ENCODE measurements at regions not wholly inside any gene's neighbourhood (a gene's known extent, or its start where the extent isn't known, plus 50 kb on each side); places are given as distances from the start of the nearest gene placed in this dataset.

DNA sequence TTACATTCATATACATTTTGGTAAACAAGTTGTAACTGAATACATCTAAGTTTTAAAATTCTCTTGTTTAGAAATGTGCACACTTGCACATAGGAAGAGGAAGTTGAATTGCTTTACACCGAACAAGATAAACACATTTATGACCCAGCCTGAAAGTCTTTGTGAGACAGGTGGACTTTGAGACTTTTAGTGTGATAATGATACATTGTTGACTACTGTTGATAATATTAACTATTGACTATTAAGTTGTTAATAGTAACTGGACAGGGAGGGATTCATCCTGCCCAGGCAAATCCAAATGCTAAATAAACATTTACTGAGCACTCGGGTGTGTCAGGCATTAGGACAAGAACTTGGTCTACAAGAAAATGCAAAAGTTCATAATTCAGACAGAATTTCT is 68.0 kb downstream of the AVPR1A start:
- no peak overlapping the region for H3K4me3 ChIP-seq
- no peak for DNase-seq
- no peaks in the 10 kb centered on the region for H3K9me3 ChIP-seq
- peaks cover 1% of the 10 kb centered on the region for H3K4me1 ChIP-seq (ENCODE audit: insufficient read depth)
- no peak for TF ChIP-seq EP300 (IDR thresholded peaks at IDR 0.05)
- TF ChIP-seq POLR2A (IDR thresholded peaks at IDR 0.05), result no peak
- no peaks in the 10 kb centered on the region for H3K36me3 ChIP-seq
- 67 to 75% (median 70%) methylated on average over 2 of the region's 2 CpGs for WGBS, 3 donors
- H3K27me3 ChIP-seq, result no peaks in the 10 kb centered on the region
- no peak overlapping the region for H3K27ac ChIP-seq
- intact Hi-C loops (cut with DNase I), result no loop called here

DNA sequence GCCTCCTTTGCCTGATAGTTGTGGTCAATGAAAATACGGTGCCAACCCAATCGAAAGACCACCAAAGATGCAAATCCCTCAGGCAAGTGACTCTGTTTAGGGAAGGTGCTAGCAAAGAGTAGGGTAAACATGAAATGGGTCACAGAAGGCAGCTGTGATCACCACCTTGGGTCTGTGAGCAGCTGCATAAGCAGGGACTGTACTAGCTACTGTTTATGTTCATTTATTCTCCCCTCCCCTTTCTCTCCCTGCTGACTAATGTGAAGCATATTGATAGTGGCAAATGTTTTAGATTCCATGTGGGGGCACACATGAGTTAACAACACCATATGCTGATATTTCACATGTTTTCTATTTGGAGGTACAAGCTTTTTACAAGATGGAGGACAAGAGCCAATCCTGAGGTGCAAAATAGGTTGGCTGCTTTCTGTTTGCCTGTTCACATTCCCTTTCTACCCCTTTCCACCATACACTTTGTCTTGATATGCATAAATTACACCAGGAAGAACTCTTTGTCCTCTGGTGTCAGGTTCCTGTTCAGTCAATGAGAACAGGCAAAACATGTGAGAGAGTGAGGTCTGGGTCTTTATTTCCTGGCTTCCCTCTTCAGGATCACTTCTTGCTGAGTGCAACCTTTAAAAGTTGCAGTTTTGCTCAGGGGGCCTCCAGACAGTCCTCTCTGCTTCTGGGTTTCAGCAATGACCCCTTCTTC is 71.1 kb downstream of the AVPR1A start:
- no peak for DNase-seq
- Histone ChIP-seq H3K27me3 (no peaks in the 10 kb centered on the region), H3K4me3 (no peak overlapping the region), H3K27ac (no peak overlapping the region), H3K4me1 (ENCODE audit: insufficient read depth) (no peaks in the 10 kb centered on the region), H3K9me3 (no peaks in the 10 kb centered on the region), H3K36me3 (no peaks in the 10 kb centered on the region)
- intact Hi-C loops (cut with DNase I), result no loop called here
- TF ChIP-seq EP300 (IDR thresholded peaks at IDR 0.05) (no peak), POLR2A (IDR thresholded peaks at IDR 0.05) (no peak)
- TF ChIP-seq, protein P1, sequence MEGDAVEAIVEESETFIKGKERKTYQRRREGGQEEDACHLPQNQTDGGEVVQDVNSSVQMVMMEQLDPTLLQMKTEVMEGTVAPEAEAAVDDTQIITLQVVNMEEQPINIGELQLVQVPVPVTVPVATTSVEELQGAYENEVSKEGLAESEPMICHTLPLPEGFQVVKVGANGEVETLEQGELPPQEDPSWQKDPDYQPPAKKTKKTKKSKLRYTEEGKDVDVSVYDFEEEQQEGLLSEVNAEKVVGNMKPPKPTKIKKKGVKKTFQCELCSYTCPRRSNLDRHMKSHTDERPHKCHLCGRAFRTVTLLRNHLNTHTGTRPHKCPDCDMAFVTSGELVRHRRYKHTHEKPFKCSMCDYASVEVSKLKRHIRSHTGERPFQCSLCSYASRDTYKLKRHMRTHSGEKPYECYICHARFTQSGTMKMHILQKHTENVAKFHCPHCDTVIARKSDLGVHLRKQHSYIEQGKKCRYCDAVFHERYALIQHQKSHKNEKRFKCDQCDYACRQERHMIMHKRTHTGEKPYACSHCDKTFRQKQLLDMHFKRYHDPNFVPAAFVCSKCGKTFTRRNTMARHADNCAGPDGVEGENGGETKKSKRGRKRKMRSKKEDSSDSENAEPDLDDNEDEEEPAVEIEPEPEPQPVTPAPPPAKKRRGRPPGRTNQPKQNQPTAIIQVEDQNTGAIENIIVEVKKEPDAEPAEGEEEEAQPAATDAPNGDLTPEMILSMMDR (IDR thresholded peaks at IDR 0.05), result no peak
- 95 to 100% (median 97%) methylated on average over 2 of the region's 2 CpGs for WGBS, 3 donors

DNA sequence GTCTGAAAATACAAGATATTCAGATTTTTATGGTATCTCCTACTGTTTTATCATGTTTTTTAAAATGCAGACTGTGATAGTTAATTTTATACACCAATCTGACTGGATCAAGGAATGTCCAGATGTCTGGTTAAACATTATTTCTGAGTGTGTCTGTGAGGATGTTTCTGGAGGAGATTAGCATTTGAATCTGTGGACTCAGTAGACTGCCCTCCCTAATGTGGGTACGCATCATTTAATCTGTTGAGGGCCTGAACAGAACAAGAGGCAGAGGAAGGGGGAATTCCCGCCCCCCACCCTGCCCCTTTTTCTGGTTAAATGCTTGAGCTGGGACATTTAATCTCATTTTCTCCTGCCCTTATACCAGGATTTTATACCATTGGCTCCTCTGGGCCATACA is 72.1 kb downstream of the AVPR1A start:
- no peak for DNase-seq
- Histone ChIP-seq H3K4me1 (ENCODE audit: insufficient read depth) (no peaks in the 10 kb centered on the region), H3K9me3 (no peaks in the 10 kb centered on the region), H3K27me3 (no peaks in the 10 kb centered on the region), H3K27ac (no peak overlapping the region), H3K4me3 (no peak overlapping the region), H3K36me3 (no peaks in the 10 kb centered on the region)
- WGBS, 3 donors, result 96 to 97% (median 96%) methylated on average over 2 of the region's 2 CpGs
- intact Hi-C loops (cut with DNase I), result no loop called here
- TF ChIP-seq, protein P1 (IDR thresholded peaks at IDR 0.05), result no peak
- TF ChIP-seq EP300 (IDR thresholded peaks at IDR 0.05) (no peak), POLR2A (IDR thresholded peaks at IDR 0.05) (no peak)

DNA sequence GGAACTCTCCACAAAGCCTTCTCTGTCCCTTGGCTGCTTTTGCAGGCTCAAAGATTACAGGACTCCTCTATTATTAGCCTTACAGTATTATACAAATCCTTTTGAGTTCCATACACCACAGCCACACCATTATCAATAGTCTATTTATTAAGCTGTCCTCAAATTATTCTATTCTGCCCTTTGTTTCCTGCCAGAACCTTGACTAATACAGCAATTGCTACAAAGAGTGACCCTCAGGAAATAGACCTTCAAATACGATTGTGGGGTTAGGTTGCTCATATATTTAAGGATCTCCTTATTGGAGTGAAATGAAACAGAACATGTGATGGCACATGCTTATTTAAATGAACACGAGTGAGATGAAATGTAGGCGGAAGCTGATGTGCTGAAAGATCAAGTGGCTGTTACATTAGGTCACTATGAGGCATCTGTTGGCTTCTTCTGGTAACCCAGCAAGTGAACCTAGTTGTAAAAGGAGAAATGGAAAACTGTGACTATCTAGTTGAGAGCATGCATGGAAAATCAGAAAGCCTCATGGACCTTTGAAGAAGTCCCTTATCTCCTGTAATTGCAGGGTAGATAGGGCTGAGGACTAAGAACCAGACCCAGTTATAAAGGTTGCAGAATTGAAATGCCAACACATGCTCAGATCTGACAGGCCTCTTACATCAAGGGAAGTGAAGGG is 75.5 kb downstream of the AVPR1A start:
- no peaks in the 10 kb centered on the region for H3K9me3 ChIP-seq
- no peaks in the 10 kb centered on the region for H3K36me3 ChIP-seq
- no peak overlapping the region for H3K27ac ChIP-seq
- no peaks in the 10 kb centered on the region for H3K4me1 ChIP-seq (ENCODE audit: insufficient read depth)
- DNase-seq, result no peak
- H3K27me3 ChIP-seq, result no peaks in the 10 kb centered on the region
- WGBS, 3 donors, result 85 to 89% (median 86%) methylated on average over 3 of the region's 3 CpGs
- TF ChIP-seq EP300 (IDR thresholded peaks at IDR 0.05) (no peak), POLR2A (IDR thresholded peaks at IDR 0.05) (no peak)
- TF ChIP-seq, protein P1 (IDR thresholded peaks at IDR 0.05), result no peak
- no peak overlapping the region for H3K4me3 ChIP-seq
- intact Hi-C loops (cut with DNase I), result no loop called here

DNA sequence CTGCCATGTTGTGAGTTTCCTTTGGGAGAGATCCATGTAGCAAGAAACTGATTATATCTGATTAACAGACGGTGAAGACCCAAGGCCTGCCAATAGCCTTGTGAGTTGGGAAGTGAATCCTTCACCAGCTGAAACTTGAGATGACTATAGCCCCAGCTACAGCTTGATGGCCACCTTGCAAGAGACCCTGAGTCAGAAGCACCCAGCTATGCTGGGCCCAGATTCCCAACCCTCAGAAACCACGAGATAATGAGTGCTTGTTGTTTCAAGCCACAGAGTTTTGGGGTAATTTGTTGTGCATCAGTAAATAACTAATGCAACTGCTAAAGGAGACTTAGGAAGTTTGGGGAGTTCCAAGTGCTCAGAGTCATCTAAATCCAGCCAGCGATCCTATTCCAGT is 80.3 kb downstream of the AVPR1A start:
- Histone ChIP-seq H3K36me3 (no peaks in the 10 kb centered on the region), H3K4me3 (no peak overlapping the region), H3K27ac (no peak overlapping the region), H3K4me1 (ENCODE audit: insufficient read depth) (no peaks in the 10 kb centered on the region), H3K27me3 (no peaks in the 10 kb centered on the region), H3K9me3 (no peaks in the 10 kb centered on the region)
- no peak for DNase-seq
- no peak for TF ChIP-seq EP300 (IDR thresholded peaks at IDR 0.05)
- no peak for TF ChIP-seq POLR2A (IDR thresholded peaks at IDR 0.05)
- TF ChIP-seq, protein P1 (IDR thresholded peaks at IDR 0.05), result no peak
- WGBS, 3 donors, result 57 to 73% (median 70%) methylated on average over 3 of the region's 3 CpGs
- intact Hi-C loops (cut with DNase I), result no loop called here

All from ovary (tissue), 7 donors.